ENCODE measurements at regions not wholly inside any gene's neighbourhood (a gene's known extent, or its start where the extent isn't known, plus 50 kb on each side); places are given as distances from the start of the nearest gene placed in this dataset.

- TF ChIP-seq CTCF (IDR thresholded peaks at IDR 0.05; ENCODE audit: low read depth, low read length, missing input control), result no peak
- no peak for TF ChIP-seq TAF1 (conservative IDR thresholded peaks at IDR 0.05)
- TF ChIP-seq GABPA (IDR thresholded peaks at IDR 0.05 in 1 of 2, conservative IDR thresholded peaks at IDR 0.05 in 1 of 2), result no peak
- TF ChIP-seq FOXA2 (IDR thresholded peaks at IDR 0.05), result no peak
Measured at GRCh38 chr2:117293012-117293411, 521.5 kb upstream of the DDX18 start (continued).

GRCh38 chr2:117299451-117299850, 515.0 kb upstream of the DDX18 start:
- Histone ChIP-seq H3K36me3 (ENCODE audit: control insufficient read depth in 4 of 4, insufficient read depth in 3 of 4, low read depth in 1 of 4, low read length in 3 of 4) (no peaks in the 10 kb centered on the region), H3K27me3 (ENCODE audit: control insufficient read depth in 4 of 4, insufficient read depth in 4 of 4, low read length in 3 of 4) (no peaks in the 10 kb centered on the region), H3K27ac (ENCODE audit: low read depth in 1 of 2, low read length in 2 of 2) (no peak overlapping the region), H3K9ac (ENCODE audit: low read depth in 1 of 2, low read length in 2 of 2) (no peak overlapping the region), H3K4me3 (ENCODE audit: low read depth in 1 of 3, low read length in 3 of 3) (no peak overlapping the region), H3K4me1 (ENCODE audit: control insufficient read depth in 4 of 4, insufficient read depth in 4 of 4, low read length in 3 of 4) (no peaks in the 10 kb centered on the region), H3K9me3 (ENCODE audit: control insufficient read depth in 4 of 4, low read length in 3 of 4) (peaks cover 0 to 8% (median 3%) of the 10 kb centered on the region in 4 donors)
- WGBS, result 83% methylated on average over 2 of the region's 2 CpGs
- no peak for DNase-seq (ENCODE audit: low spot score)
- TF ChIP-seq HNF4G (IDR thresholded peaks at IDR 0.05) (no peak), JUND (IDR thresholded peaks at IDR 0.05) (no peak), NR2F2 (IDR thresholded peaks at IDR 0.05) (no peak), MAX (IDR thresholded peaks at IDR 0.05) (no peak), CTCF (IDR thresholded peaks at IDR 0.05; ENCODE audit: low read depth, low read length, missing input control) (no peak), RAD21 (IDR thresholded peaks at IDR 0.05) (no peak), GABPA (IDR thresholded peaks at IDR 0.05 in 1 of 2, conservative IDR thresholded peaks at IDR 0.05 in 1 of 2) (no peak), ZBTB33 (IDR thresholded peaks at IDR 0.05) (no peak), FOXA2 (IDR thresholded peaks at IDR 0.05) (no peak), YY1 (IDR thresholded peaks at IDR 0.05) (no peak), REST (IDR thresholded peaks at IDR 0.05) (no peak), HNF4A (conservative IDR thresholded peaks at IDR 0.05) (no peak), ATF3 (IDR thresholded peaks at IDR 0.05) (no peak), SP1 (IDR thresholded peaks at IDR 0.05) (no peak), EGR1 (IDR thresholded peaks at IDR 0.05; ENCODE audit: low read depth in 2 of 2) (no peak), RXRA (IDR thresholded peaks at IDR 0.05) (no peak), FOXA1 (IDR thresholded peaks at IDR 0.05) (no peak), TAF1 (conservative IDR thresholded peaks at IDR 0.05) (no peak)

All from liver (tissue), 8 donors.